ENCODE measurements at regions not wholly inside any gene's neighbourhood (a gene's known extent, or its start where the extent isn't known, plus 50 kb on each side); places are given as distances from the start of the nearest gene placed in this dataset.

GRCh38 chr13:30851697-30852096, 54.4 kb upstream of the MEDAG start:
- no peak overlapping the region for H2BK12ac ChIP-seq (ENCODE audit: low read depth, low read length)
- H3K18ac ChIP-seq (ENCODE audit: extremely low read depth, low read length): no peak overlapping the region
- no peak overlapping the region for H3K4me3 ChIP-seq (ENCODE audit: extremely low read depth in 1 of 4, insufficient read depth in 2 of 4, low read depth in 3 of 4, low read length in 4 of 4)
- no peak overlapping the region for H2BK5ac ChIP-seq (ENCODE audit: low read depth, low read length)
- no peak overlapping the region for H3K27ac ChIP-seq (ENCODE audit: low read depth, low read length)
- CTCF ChIA-PET (ENCODE audit: partially characterized antibody): interaction anchor here (1.3 kb wide), 1 partner anchor 193 kb away, joined by 4 read pairs; no protein-coding TSS in a partner anchor
- no peaks in the 10 kb centered on the region for H3K27me3 ChIP-seq (replicated peaks in 1 of 4; ENCODE audit: control insufficient read depth in 3 of 4, extremely low read depth in 1 of 4, insufficient read depth in 3 of 4, low read length in 3 of 4)
- H3K36me3 ChIP-seq (ENCODE audit: control insufficient read depth in 2 of 4, insufficient read depth in 4 of 4, low read length in 3 of 4): no peaks in the 10 kb centered on the region
- POLR2A ChIA-PET (ENCODE audit: partially characterized antibody): no interaction called here
- no peak overlapping the region for H2BK20ac ChIP-seq (ENCODE audit: low read length)
- no peak overlapping the region for H2BK15ac ChIP-seq (ENCODE audit: low read length)
- H2AFZ ChIP-seq (ENCODE audit: low read length): no peak overlapping the region
- FAIRE-seq (no peak), DNase-seq (ENCODE audit: low read depth in 1 of 2, low spot score in 2 of 2) (no peak)
- 86% methylated on average over 4 of the region's 5 CpGs; no CpG with 5 or more reads in 1 of the 2 experiments for WGBS, 2 experiments (ENCODE audit: extremely low coverage in 1 of 2, insufficient coverage in 1 of 2, insufficient read length in 1 of 2, insufficient replicate concordance in 2 of 2, low coverage in 1 of 2, low lambda C conversion rate in 2 of 2, missing lambda C conversion rate in 1 of 2)
- H3K23me2 ChIP-seq (ENCODE audit: low read depth, low read length): no peaks in the 10 kb centered on the region
- H2AK5ac ChIP-seq (ENCODE audit: low read depth, low read length): no peak overlapping the region
- no peak overlapping the region for H3K14ac ChIP-seq (ENCODE audit: insufficient read length)
- H2BK120ac ChIP-seq (replicated peaks; ENCODE audit: low read depth, low read length): no peak overlapping the region
- no peak overlapping the region for H3K56ac ChIP-seq (replicated peaks; ENCODE audit: insufficient read length, low read depth, low read length)
- no peaks in the 10 kb centered on the region for H3K9me3 ChIP-seq (ENCODE audit: insufficient read depth in 2 of 2, low read depth in 1 of 2, low read length in 1 of 2)
- no peak overlapping the region for H3K4ac ChIP-seq (replicated peaks; ENCODE audit: insufficient read length, low read depth, low read length)
- no peak overlapping the region for H3K23ac ChIP-seq (ENCODE audit: insufficient read length)
- H3K79me1 ChIP-seq (ENCODE audit: low read depth, low read length): no peaks in the 10 kb centered on the region
- H3K9ac ChIP-seq (replicated peaks in 1 of 4; ENCODE audit: extremely low read depth in 1 of 4, low read depth in 3 of 4, low read length in 3 of 4): no peak overlapping the region
- no peak overlapping the region for H4K5ac ChIP-seq (ENCODE audit: insufficient read length, low read depth, low read length)
- no peaks in the 10 kb centered on the region for H4K20me1 ChIP-seq (replicated peaks in 1 of 2; ENCODE audit: control insufficient read depth in 1 of 2, insufficient read depth in 2 of 2, low read length in 2 of 2)
- no peaks in the 10 kb centered on the region for H3K79me2 ChIP-seq (ENCODE audit: control insufficient read depth in 1 of 2, insufficient read depth in 2 of 2, low read length in 2 of 2)
- no peak overlapping the region for H3K4me2 ChIP-seq (ENCODE audit: insufficient read depth in 1 of 2, low read depth in 2 of 2, low read length in 2 of 2)
- H3K4me1 ChIP-seq (replicated peaks in 1 of 4; ENCODE audit: control insufficient read depth in 3 of 4, insufficient read depth in 4 of 4, low read length in 3 of 4): peaks cover 0 to 2% (median 0%) of the 10 kb centered on the region in 4 experiments; a peak in 3 of 7 replicates
- H4K8ac ChIP-seq (ENCODE audit: extremely low read depth, insufficient read depth, low read length): no peak overlapping the region
- H4K91ac ChIP-seq (replicated peaks; ENCODE audit: insufficient read length, low read length): no peak overlapping the region
- no peak for TF ChIP-seq POLR2AphosphoS5 (IDR thresholded peaks at IDR 0.05; ENCODE audit: low read depth, low read length)
- TF ChIP-seq, protein P1, sequence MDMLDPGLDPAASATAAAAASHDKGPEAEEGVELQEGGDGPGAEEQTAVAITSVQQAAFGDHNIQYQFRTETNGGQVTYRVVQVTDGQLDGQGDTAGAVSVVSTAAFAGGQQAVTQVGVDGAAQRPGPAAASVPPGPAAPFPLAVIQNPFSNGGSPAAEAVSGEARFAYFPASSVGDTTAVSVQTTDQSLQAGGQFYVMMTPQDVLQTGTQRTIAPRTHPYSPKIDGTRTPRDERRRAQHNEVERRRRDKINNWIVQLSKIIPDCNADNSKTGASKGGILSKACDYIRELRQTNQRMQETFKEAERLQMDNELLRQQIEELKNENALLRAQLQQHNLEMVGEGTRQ (IDR thresholded peaks at IDR 0.05; ENCODE audit: low read length): no peak
- no peak for TF ChIP-seq RXRA (IDR thresholded peaks at IDR 0.05; ENCODE audit: insufficient read depth, low read depth, low read length)
- TF ChIP-seq NRF1 (IDR thresholded peaks at IDR 0.05; ENCODE audit: low read depth, low read length): no peak
- TF ChIP-seq EGR1 (IDR thresholded peaks at IDR 0.05; ENCODE audit: borderline replicate concordance, low read depth, low read length): no peak
- no peak for TF ChIP-seq SP2 (IDR thresholded peaks at IDR 0.05; ENCODE audit: low read length)
- TF ChIP-seq HDAC6 (IDR thresholded peaks at IDR 0.05; ENCODE audit: low read depth, low read length): no peak
- TF ChIP-seq POU5F1 (IDR thresholded peaks at IDR 0.05; ENCODE audit: low read depth, low read length): no peak
- TF ChIP-seq EZH2 (IDR thresholded peaks at IDR 0.05; ENCODE audit: low read depth, low read length, severe bottlenecking): no peak
- no peak for TF ChIP-seq BRCA1 (IDR thresholded peaks at IDR 0.05; ENCODE audit: low read depth, low read length)
- TF ChIP-seq JUN (IDR thresholded peaks at IDR 0.05; ENCODE audit: low read depth, low read length): no peak
- no peak for TF ChIP-seq RAD21 (IDR thresholded peaks at IDR 0.05 in 1 of 2, conservative IDR thresholded peaks at IDR 0.05 in 1 of 2; ENCODE audit: low read depth in 2 of 2, low read length in 2 of 2)
- TF ChIP-seq CHD2 (IDR thresholded peaks at IDR 0.05; ENCODE audit: low read length): no peak
- no peak for TF ChIP-seq SIX5 (IDR thresholded peaks at IDR 0.05; ENCODE audit: low read depth, low read length)

Measured in H1 (cell line).